Stimulated activated effector memory CD8-positive, alpha-beta T cell treated with anti-CD3 and anti-CD28 coated beads, Interleukin-12 subunit alpha, Interleukin-12 subunit beta, amount 100 ng/mL, for 72 hours (primary cell): ENCODE measurements at regions not wholly inside any gene's neighbourhood (a gene's known extent, or its start where the extent isn't known, plus 50 kb on each side); places are given as distances from the start of the nearest gene placed in this dataset.

Experiments
- ATAC-seq: fragments of 150-1000 bp; cut with Tn5 transposase; 2 replicates; pipeline ENCODE4 v1.10.0; 2021
- DNase-seq, 2 donors: peaks; one replicate each; pipeline ENCODE4 v3.0.0; 2021 to 2022; ENCODE audit warnings: low spot score in 2 of 2
- H3K27ac Mint-ChIP-seq: one replicate; pipeline ENCODE4 v1.8.0; 2022; ENCODE audit warnings: mild to moderate bottlenecking, mixed read lengths
- H3K36me3 Mint-ChIP-seq: one replicate; pipeline ENCODE4 v1.8.0; 2022; ENCODE audit warnings: mild to moderate bottlenecking, mixed read lengths
- H3K4me1 Mint-ChIP-seq: one replicate; pipeline ENCODE4 v1.8.0; 2022; ENCODE audit warnings: mixed read lengths
- H3K4me3 Mint-ChIP-seq: one replicate; pipeline ENCODE4 v1.8.0; 2022; ENCODE audit warnings: mild to moderate bottlenecking, mixed read lengths
- H3K9me3 Mint-ChIP-seq: one replicate; pipeline ENCODE4 v1.8.0; 2022; ENCODE audit warnings: mixed read lengths

- Mint-ChIP-seq H3K4me3 (no peak overlapping the region), H3K9me3 (no peaks in the 10 kb centered on the region), H3K36me3 (no peaks in the 10 kb centered on the region), H3K4me1 (peaks cover 36% of the 10 kb centered on the region), H3K27ac (no peak overlapping the region)
- DNase-seq (no peak), ATAC-seq (peak; percentile 62)
Measured at GRCh38 chr2:453132-453531, 165.2 kb upstream of the ALKAL2 start.

GRCh38 chr2:451495-451894, 163.6 kb upstream of the ALKAL2 start:
- no peaks in the 10 kb centered on the region for H3K9me3 Mint-ChIP-seq
- H3K4me3 Mint-ChIP-seq: no peak overlapping the region
- H3K36me3 Mint-ChIP-seq: no peaks in the 10 kb centered on the region
- ATAC-seq: no peak
- no peak for DNase-seq
- no peak overlapping the region for H3K27ac Mint-ChIP-seq
- H3K4me1 Mint-ChIP-seq: peaks cover 20% of the 10 kb centered on the region

GRCh38 chr2:449246-450067, 161.6 kb upstream of the ALKAL2 start:
- no peaks in the 10 kb centered on the region for H3K36me3 Mint-ChIP-seq
- ATAC-seq (no peak), DNase-seq (no peak)
- no peaks in the 10 kb centered on the region for H3K9me3 Mint-ChIP-seq
- no peak overlapping the region for H3K4me3 Mint-ChIP-seq
- peaks cover 15% of the 10 kb centered on the region for H3K4me1 Mint-ChIP-seq
- no peak overlapping the region for H3K27ac Mint-ChIP-seq

- H3K4me1 Mint-ChIP-seq: peaks cover 5% of the 10 kb centered on the region
- no peak for ATAC-seq
- H3K27ac Mint-ChIP-seq: no peak overlapping the region
Measured at GRCh38 chr2:447902-448665, 160.2 kb upstream of the ALKAL2 start.

GRCh38 chr2:446963-447530, 159.2 kb upstream of the ALKAL2 start:
- DNase-seq (no peak), ATAC-seq (no peak)
- Mint-ChIP-seq H3K4me3 (no peak overlapping the region), H3K27ac (no peak overlapping the region), H3K9me3 (no peaks in the 10 kb centered on the region), H3K4me1 (peaks cover 5% of the 10 kb centered on the region), H3K36me3 (no peaks in the 10 kb centered on the region)

More at GRCh38 chr2:447902-448665, 160.2 kb upstream of the ALKAL2 start:
- DNase-seq: no peak
- H3K36me3 Mint-ChIP-seq: no peaks in the 10 kb centered on the region
- no peaks in the 10 kb centered on the region for H3K9me3 Mint-ChIP-seq
- H3K4me3 Mint-ChIP-seq: no peak overlapping the region

GRCh38 chr2:446303-446874, 158.5 kb upstream of the ALKAL2 start:
- Mint-ChIP-seq H3K4me3 (no peak overlapping the region), H3K9me3 (no peaks in the 10 kb centered on the region), H3K36me3 (no peaks in the 10 kb centered on the region), H3K4me1 (peaks cover 5% of the 10 kb centered on the region), H3K27ac (no peak overlapping the region)
- ATAC-seq (no peak), DNase-seq (no peak)

GRCh38 chr2:445896-446295, 158.0 kb upstream of the ALKAL2 start:
- Mint-ChIP-seq H3K27ac (no peak overlapping the region), H3K9me3 (no peaks in the 10 kb centered on the region), H3K4me1 (peaks cover 5% of the 10 kb centered on the region), H3K4me3 (no peak overlapping the region), H3K36me3 (no peaks in the 10 kb centered on the region)
- DNase-seq (no peak), ATAC-seq (no peak)

- Mint-ChIP-seq H3K4me3 (peak overlapping the region; percentile 36), H3K27ac (no peak overlapping the region), H3K4me1 (peaks cover 5% of the 10 kb centered on the region), H3K9me3 (no peaks in the 10 kb centered on the region), H3K36me3 (no peaks in the 10 kb centered on the region)
- no peak for DNase-seq
- ATAC-seq: peak; percentile 73
Measured at GRCh38 chr2:444937-445884, 157.3 kb upstream of the ALKAL2 start.

- ATAC-seq: no peak
- H3K4me1 Mint-ChIP-seq: peaks cover 13% of the 10 kb centered on the region
- no peak for DNase-seq
- no peak overlapping the region for H3K4me3 Mint-ChIP-seq
- H3K9me3 Mint-ChIP-seq: no peaks in the 10 kb centered on the region
- no peak overlapping the region for H3K27ac Mint-ChIP-seq
- no peaks in the 10 kb centered on the region for H3K36me3 Mint-ChIP-seq
Measured at GRCh38 chr2:443741-444140, 155.8 kb upstream of the ALKAL2 start.

GRCh38 chr2:443216-443615, 155.3 kb upstream of the ALKAL2 start:
- H3K27ac Mint-ChIP-seq: no peak overlapping the region
- DNase-seq (no peak), ATAC-seq (no peak)
- H3K4me1 Mint-ChIP-seq: peaks cover 18% of the 10 kb centered on the region
- H3K9me3 Mint-ChIP-seq: no peaks in the 10 kb centered on the region
- H3K36me3 Mint-ChIP-seq: no peaks in the 10 kb centered on the region
- no peak overlapping the region for H3K4me3 Mint-ChIP-seq

GRCh38 chr2:441258-442022, 153.5 kb upstream of the ALKAL2 start:
- Mint-ChIP-seq H3K27ac (no peak overlapping the region), H3K4me3 (peak overlapping the region; percentile 30), H3K36me3 (no peaks in the 10 kb centered on the region), H3K4me1 (peaks cover 30% of the 10 kb centered on the region), H3K9me3 (no peaks in the 10 kb centered on the region)
- ATAC-seq: peak; percentile 35
- DNase-seq: no peak

- ATAC-seq: no peak
- Mint-ChIP-seq H3K9me3 (no peaks in the 10 kb centered on the region), H3K4me3 (no peak overlapping the region), H3K4me1 (peaks cover 30% of the 10 kb centered on the region), H3K27ac (no peak overlapping the region), H3K36me3 (no peaks in the 10 kb centered on the region)
- DNase-seq: no peak
Measured at GRCh38 chr2:440403-440740, 152.5 kb upstream of the ALKAL2 start.

- Mint-ChIP-seq H3K4me1 (peaks cover 29% of the 10 kb centered on the region), H3K27ac (no peak overlapping the region), H3K9me3 (no peaks in the 10 kb centered on the region), H3K36me3 (no peaks in the 10 kb centered on the region), H3K4me3 (no peak overlapping the region)
- DNase-seq: no peak
- ATAC-seq: no peak
Measured at GRCh38 chr2:439556-440402, 151.9 kb upstream of the ALKAL2 start.
